ENCODE measurements at regions not wholly inside any gene's neighbourhood (a gene's known extent, or its start where the extent isn't known, plus 50 kb on each side); places are given as distances from the start of the nearest gene placed in this dataset.
"Not testable (repeated sequence)": the region's sequence is repeated elsewhere in the genome, so short reads cannot be mapped to it uniquely, and the experiment has no call there.

- ATAC-seq = no peak
- no peak for TF ChIP-seq ZFP30 (CRISPR knock-in tag; IDR thresholded peaks at IDR 0.05)
Observed at GRCh38 chr10:9957351-9957750, 1060.3 kb upstream of the CELF2 start.

GRCh38 chr10:9957876-9958275 lies 1059.8 kb upstream of the CELF2 start:
- not testable (repeated sequence) for ATAC-seq

- TF ChIP-seq PATZ1 (CRISPR knock-in tag; IDR thresholded peaks at IDR 0.05; ENCODE audit: borderline replicate concordance) (no peak), ZNF8 (CRISPR knock-in tag; IDR thresholded peaks at IDR 0.05) (no peak), TCF4 (CRISPR knock-in tag; IDR thresholded peaks at IDR 0.05; ENCODE audit: borderline replicate concordance) (no peak), CSDC2 (CRISPR knock-in tag; IDR thresholded peaks at IDR 0.05) (no peak), ZNF70 (CRISPR knock-in tag; IDR thresholded peaks at IDR 0.05) (no peak), ZFP30 (CRISPR knock-in tag; IDR thresholded peaks at IDR 0.05) (no peak), CREB5 (CRISPR knock-in tag; IDR thresholded peaks at IDR 0.05; ENCODE audit: low read depth) (no peak), ZC3H10 (CRISPR knock-in tag; IDR thresholded peaks at IDR 0.05) (no peak), OSR1 (CRISPR knock-in tag; IDR thresholded peaks at IDR 0.05) (no peak), ESRRG (CRISPR knock-in tag; IDR thresholded peaks at IDR 0.05) (no peak), ISL1 (CRISPR knock-in tag; IDR thresholded peaks at IDR 0.05) (no peak), ARNTL (CRISPR knock-in tag; IDR thresholded peaks at IDR 0.05; ENCODE audit: borderline replicate concordance, low read depth) (no peak), SNAI2 (CRISPR knock-in tag; IDR thresholded peaks at IDR 0.05) (no peak), POU6F1 (CRISPR knock-in tag; IDR thresholded peaks at IDR 0.05; ENCODE audit: borderline replicate concordance, low read depth) (no peak)
- ATAC-seq = no peak
Observed at GRCh38 chr10:9965341-9965740, 1052.3 kb upstream of the CELF2 start.

- TF ChIP-seq TSHZ2 (CRISPR knock-in tag; IDR thresholded peaks at IDR 0.05) = no peak
- no peak for ATAC-seq
Observed at GRCh38 chr10:9986786-9987185, 1030.9 kb upstream of the CELF2 start.

- no peak for ATAC-seq
- TF ChIP-seq POU6F1 (CRISPR knock-in tag; IDR thresholded peaks at IDR 0.05; ENCODE audit: borderline replicate concordance, low read depth) = no peak
- TF ChIP-seq BACH2 (CRISPR knock-in tag; IDR thresholded peaks at IDR 0.05; ENCODE audit: borderline replicate concordance) = no peak
- no peak for TF ChIP-seq CSRNP3 (CRISPR knock-in tag; IDR thresholded peaks at IDR 0.05)
- TF ChIP-seq PATZ1 (CRISPR knock-in tag; IDR thresholded peaks at IDR 0.05; ENCODE audit: borderline replicate concordance) = no peak
- TF ChIP-seq ESRRG (CRISPR knock-in tag; IDR thresholded peaks at IDR 0.05) = no peak
- no peak for TF ChIP-seq PPARA (CRISPR knock-in tag; IDR thresholded peaks at IDR 0.05; ENCODE audit: borderline replicate concordance)
- no peak for TF ChIP-seq ARNTL (CRISPR knock-in tag; IDR thresholded peaks at IDR 0.05; ENCODE audit: borderline replicate concordance, low read depth)
- TF ChIP-seq TSHZ2 (CRISPR knock-in tag; IDR thresholded peaks at IDR 0.05) = no peak
- TF ChIP-seq ZNF8 (CRISPR knock-in tag; IDR thresholded peaks at IDR 0.05) = no peak
- TF ChIP-seq ZFP3 (CRISPR knock-in tag; IDR thresholded peaks at IDR 0.05) = no peak
Observed at GRCh38 chr10:9987197-9987596, 1030.5 kb upstream of the CELF2 start.
